ENCODE measurements at regions not wholly inside any gene's neighbourhood (a gene's known extent, or its start where the extent isn't known, plus 50 kb on each side); places are given as distances from the start of the nearest gene placed in this dataset.
A peak's percentile ranks its signal among the peaks of the same experiment; 100 is the strongest.
"Not testable (repeated sequence)": the region's sequence is repeated elsewhere in the genome, so short reads cannot be mapped to it uniquely, and the experiment has no call there.

DNA sequence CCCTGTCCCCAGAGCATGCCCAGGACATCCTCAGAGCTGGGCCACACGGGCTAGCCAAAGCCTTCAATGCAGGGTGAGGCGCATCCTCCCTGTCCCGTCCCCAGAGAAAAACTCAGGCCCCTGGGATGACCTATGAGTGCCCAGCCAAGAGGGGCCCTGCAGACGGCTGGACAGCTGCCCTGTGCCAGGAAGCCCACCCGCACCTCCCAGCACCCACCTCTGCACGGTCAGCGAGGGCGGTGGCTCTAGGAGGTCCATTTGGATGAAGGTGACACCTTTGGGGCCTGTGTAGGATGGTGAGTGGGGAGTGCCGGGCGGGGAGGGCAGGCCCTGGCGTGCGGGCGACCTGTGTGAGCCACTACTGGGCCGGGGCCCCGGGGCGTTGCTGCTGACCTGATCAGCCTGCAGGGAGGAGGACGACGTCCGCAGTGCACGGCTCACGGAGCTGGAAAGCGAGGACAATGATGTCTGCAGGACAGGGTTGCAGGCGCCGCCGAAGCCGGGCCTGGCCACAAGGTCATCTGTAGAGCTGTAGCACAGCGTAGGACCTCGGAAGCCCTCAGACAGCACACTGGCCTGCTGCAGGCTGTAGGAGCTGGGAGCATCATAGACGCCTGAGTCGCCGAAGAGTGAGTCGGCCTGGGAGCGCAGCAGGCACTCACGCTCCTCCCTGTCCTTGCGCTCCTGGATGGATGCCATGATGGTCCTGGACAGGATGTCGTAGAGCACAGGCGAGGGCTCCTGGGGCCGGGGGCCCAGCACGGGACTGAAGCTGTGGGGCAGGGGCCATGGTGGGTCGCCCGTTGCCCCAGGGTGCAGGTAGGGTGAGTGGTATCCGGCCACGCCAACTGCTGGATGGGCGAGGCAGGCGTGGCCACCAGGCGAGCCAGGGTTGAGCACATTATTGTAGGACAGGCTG is 180.5 kb downstream of the IGLL1 start:
- no peaks in the 10 kb centered on the region for H3K9me3 ChIP-seq (replicated peaks)
- DNase-seq (ENCODE audit: low read depth in 1 of 2, low spot score in 2 of 2) = no peak
- no peaks in the 10 kb centered on the region for H3K27me3 ChIP-seq (replicated peaks)
- H3K36me3 ChIP-seq = no peaks in the 10 kb centered on the region
- H3K4me3 ChIP-seq = no peak overlapping the region
- peaks cover 35% of the 10 kb centered on the region for H3K4me1 ChIP-seq (replicated peaks)
- no peak overlapping the region for H3K27ac ChIP-seq

DNA sequence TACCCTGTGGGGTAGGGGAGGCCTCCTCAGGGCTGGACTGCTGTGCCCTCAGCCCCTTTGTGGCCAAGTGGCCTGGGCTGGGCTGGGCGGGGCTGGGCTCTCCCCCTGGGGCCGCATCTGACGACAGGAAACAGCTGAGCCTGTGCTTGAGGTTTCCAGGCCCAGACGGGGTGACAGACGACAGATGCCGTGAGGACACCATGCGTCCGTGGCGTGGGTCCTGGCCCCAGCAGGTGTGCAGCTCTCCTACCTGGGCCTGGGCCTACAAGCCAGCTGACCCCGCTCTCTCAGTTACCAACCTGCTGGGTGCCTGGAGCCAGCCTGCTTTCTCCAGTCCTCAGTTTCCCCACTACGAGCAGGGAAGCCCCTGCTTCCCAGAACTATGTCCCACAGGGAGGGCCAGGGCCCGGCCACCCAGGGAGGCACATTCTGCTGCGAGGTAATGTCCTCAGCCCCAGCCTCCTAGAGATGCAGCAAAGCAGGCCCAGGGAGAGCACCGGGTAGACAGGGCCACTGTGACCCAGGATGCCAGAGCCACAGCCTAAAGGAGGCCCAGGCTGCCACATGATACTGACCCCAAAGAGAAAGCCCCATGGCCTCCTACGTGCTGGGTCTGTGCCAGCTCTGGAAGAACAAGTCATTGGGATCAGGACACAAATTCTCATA is 181.3 kb downstream of the IGLL1 start:
- DNase-seq (ENCODE audit: low read depth in 1 of 2, low spot score in 2 of 2) = peak in 1 of 2 experiments; percentile 24

DNA sequence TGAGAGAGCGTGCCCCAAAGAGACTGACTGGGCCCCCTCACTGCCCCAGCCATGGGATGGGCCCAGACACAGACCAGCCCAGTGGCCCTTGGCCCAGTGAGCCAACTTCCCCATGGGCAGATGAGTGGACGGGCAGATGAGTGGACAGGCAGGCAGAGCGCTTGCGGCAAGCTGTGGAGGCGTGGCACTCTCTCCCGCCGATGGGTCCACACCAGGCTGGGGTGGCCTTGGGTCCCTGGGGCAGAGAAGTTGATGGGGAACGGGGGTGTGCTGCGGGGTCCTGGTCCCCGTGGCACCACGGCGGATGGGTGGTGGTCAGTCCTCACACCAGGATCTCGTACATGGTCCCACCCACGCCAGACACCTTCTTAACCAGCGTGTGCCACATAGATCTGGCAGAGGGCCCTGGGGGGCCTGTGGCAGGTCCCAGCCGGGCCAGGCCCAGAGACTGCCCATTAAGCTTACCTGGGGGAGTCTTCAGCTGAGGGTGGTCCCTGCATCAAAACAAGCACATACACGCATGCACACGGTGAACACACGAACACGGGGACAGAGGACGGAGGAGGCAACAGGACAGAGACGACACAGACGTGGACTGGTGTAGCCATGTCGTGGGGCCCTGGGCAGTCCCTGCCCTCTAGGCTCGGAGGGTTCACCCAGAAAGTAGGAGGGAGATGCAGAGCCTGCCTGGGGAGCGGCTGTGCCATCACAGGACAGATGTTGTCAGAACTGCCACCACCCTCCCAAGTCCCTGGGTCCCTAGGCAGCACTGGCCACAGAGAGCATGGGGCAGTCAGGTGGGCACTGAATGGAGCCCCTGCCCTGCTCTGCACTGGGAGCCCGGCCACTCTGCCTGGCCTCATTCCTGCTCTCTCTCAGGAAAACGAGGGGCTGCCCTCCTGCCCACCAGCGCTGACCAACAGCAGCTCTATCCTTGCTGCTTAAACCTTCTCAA is 182.2 kb downstream of the IGLL1 start:
- H3K9me3 ChIP-seq (replicated peaks) = no peaks in the 10 kb centered on the region
- peaks cover 35% of the 10 kb centered on the region for H3K4me1 ChIP-seq (replicated peaks)
- no peak for DNase-seq (ENCODE audit: low read depth in 1 of 2, low spot score in 2 of 2)
- no peak overlapping the region for H3K27ac ChIP-seq
- no peaks in the 10 kb centered on the region for H3K36me3 ChIP-seq
- no peak overlapping the region for H3K4me3 ChIP-seq
- H3K27me3 ChIP-seq (replicated peaks) = no peaks in the 10 kb centered on the region

More for the DNA sequence above, 181.3 kb downstream of the IGLL1 start:
- Histone ChIP-seq H3K4me1 (replicated peaks) (peaks cover 35% of the 10 kb centered on the region), H3K27me3 (replicated peaks) (no peaks in the 10 kb centered on the region), H3K27ac (no peak overlapping the region), H3K9me3 (replicated peaks) (no peaks in the 10 kb centered on the region), H3K36me3 (no peaks in the 10 kb centered on the region), H3K4me3 (no peak overlapping the region)

DNA sequence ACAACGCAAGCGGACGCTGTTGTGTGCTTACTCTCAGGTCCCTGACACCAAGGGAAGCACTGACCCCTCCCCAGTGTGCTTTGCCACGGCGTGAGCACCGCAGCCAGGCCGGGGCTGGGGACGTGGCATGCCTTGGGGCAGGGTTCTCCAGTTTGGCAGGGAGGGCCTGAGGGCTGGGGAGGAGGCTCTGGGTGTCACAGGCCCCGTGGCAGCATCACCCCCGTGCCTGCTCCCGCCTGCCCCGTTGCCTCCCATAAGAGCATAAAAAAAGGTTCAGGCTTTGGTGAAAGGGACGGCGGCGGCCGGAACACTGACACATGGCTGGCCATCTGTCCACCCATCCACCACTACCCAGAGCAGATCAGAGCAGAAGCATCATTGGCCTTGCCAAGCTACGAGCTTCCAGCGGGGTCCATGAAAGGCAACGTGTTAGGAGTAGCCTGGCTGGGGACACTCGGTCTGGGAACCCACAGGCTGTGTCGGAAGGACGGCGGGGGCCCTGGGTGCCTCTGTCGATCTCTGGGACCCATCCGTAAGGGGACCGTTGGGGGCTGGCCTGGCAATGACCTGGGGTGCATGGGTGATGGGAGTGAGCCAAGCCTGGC is 183.0 kb downstream of the IGLL1 start:
- Histone ChIP-seq H3K4me3 (no peak overlapping the region), H3K9me3 (replicated peaks) (no peaks in the 10 kb centered on the region), H3K27ac (no peak overlapping the region), H3K36me3 (no peaks in the 10 kb centered on the region), H3K4me1 (replicated peaks) (peaks cover 33% of the 10 kb centered on the region), H3K27me3 (replicated peaks) (no peaks in the 10 kb centered on the region)
- no peak for DNase-seq (ENCODE audit: low read depth in 1 of 2, low spot score in 2 of 2)

DNA sequence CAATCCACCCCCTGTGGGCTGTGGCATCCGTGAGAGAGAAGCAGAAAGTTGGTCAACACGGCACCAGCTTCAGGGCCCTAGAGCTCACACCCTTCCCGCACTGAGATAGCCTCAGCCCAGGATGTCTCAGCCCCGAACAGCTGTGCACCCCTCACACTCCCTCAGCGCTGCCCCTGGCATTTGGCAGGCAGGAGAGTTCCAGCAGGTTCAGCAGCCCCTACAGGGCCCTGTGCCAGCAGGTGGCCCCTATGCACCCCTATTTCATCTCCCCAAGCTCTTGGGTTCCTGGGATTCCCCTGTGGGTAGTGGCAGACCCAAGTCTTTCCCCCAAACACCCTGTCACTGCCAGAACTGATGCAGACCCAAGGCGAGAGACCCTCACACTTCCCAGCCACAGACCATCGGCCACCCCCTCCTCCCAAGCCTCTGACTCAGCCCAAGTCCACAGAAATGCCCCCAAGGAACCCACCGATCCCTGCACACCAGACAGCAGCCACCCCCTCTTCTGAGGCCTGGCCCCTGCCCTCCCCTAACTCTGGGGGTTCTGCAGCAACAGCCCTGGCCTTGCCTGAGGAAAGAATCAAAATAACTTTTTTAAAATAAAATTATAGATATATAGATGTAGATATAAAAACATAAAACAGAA is 183.6 kb downstream of the IGLL1 start:
- Histone ChIP-seq H3K4me1 (replicated peaks) (peaks cover 27% of the 10 kb centered on the region), H3K9me3 (replicated peaks) (no peaks in the 10 kb centered on the region), H3K36me3 (no peaks in the 10 kb centered on the region), H3K27me3 (replicated peaks) (no peaks in the 10 kb centered on the region), H3K4me3 (no peak overlapping the region), H3K27ac (no peak overlapping the region)
- no peak for DNase-seq (ENCODE audit: low read depth in 1 of 2, low spot score in 2 of 2)

DNA sequence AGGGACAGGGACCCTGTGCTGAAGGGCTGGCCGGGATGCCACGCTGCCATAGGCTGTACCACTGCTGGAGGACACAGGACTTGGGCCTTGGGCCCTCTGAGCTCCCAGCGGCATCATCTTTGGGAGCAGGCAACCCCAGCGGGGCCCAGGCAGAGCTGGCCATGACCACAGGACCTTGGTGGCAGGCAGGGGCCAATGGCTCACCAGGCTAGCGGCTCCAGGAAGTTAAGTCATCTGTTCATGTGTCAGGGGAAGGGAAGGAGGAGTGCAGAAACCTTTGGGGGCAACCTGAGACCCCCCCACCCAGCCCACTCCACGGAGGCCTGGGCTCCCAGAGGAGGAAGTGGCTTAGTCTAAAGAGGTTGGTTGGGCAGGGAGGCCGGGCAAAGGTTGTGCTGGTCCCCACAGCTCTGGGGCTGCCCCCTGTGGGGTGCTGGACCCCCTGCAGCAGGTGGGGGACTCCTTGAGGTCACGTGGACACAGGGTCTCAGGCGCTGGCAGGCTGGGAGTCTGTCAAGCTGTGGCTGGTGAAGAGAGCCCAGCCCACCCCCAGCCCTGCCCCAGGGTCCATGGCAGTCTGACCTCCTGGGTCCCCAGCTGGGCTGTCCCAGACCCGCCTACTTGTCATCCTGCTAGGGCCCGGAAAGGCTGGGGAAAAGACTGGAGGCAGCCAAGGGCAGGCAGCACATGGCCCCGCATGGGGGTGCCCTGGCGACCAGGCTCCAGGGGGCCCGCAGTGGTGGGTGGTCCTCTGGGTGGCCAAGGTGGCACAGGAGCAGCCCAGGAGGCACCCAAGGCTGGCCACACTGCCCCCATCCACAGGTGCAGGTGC is 184.3 kb downstream of the IGLL1 start:
- DNase-seq (ENCODE audit: low read depth in 1 of 2, low spot score in 2 of 2) = no peak
- peaks cover 20% of the 10 kb centered on the region for H3K4me1 ChIP-seq (replicated peaks)
- H3K27ac ChIP-seq = no peak overlapping the region
- H3K36me3 ChIP-seq = no peaks in the 10 kb centered on the region
- no peaks in the 10 kb centered on the region for H3K27me3 ChIP-seq (replicated peaks)
- H3K4me3 ChIP-seq = no peak overlapping the region
- H3K9me3 ChIP-seq (replicated peaks) = no peaks in the 10 kb centered on the region

DNA sequence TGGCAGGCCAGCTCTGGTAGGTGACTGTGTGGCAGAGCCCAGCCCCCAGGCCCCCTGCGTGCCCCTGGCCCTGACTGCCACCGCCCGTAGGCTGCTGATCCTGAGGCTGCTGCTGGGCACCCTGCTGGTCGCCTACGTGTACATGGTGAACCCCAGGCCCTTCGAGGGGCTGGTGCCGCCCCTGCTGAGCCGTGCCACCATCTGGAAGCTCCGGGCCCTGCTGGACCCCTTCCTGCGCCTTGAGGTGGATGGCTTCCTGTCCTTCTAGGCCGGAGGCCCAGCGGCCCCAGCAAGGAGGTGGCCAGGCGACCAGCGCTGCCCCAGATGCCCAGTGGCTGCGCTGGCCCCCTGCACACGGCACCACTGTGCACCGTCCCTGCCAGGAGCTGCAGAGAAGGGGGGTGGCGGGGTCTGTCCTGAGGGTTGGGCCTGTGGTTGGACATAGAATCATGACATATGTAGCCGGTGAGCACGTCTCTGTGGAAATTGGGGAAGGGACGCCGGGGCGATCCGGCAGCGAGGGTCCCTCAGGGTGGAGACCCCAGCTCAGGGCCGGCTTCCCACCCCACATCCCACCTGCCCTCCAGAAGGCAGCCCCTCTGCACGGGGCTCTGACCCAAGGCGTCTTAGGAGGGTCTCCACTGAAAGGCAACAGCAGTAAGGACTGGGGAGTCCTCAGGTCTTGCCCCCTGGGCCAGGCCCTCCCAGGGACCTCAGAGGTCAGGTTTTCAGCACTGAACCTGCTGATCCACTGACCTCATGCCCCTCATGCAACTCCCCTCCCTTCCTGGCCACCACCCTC is 185.4 kb downstream of the IGLL1 start:
- H3K9me3 ChIP-seq (replicated peaks) = no peaks in the 10 kb centered on the region
- no peak overlapping the region for H3K4me3 ChIP-seq
- no peak overlapping the region for H3K27ac ChIP-seq
- no peaks in the 10 kb centered on the region for H3K27me3 ChIP-seq (replicated peaks)
- peaks cover 10% of the 10 kb centered on the region for H3K4me1 ChIP-seq (replicated peaks)
- DNase-seq (ENCODE audit: low read depth in 1 of 2, low spot score in 2 of 2) = no peak
- H3K36me3 ChIP-seq = no peaks in the 10 kb centered on the region

DNA sequence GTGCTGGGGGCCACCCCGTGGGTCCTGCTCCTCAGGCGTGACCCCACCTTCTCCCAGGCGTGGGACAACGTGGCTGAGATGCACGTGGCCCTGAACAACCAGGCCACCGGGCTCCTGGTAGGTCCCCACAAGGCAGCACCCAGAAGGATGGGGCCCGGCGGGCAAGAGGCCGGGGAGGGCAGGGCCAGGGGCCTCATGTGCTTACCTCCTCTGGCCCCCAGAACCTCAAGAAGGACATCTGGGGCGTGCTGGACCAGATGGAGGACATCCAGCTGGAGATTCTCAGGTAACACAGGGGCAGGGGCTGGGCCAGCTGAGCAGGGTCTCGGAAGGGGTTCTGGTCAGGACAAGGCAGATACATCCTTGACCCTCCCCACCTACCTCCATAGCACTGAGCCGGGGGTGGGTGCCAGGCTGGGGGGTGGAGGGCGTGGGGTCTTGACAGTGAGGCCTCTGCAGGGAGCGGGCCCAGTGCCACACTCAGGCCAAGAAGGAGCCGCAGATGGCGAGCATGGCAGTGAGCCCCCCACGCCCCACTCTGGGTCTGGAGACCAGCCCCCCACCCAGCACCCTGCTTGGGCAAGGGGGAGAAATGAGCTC is 186.3 kb downstream of the IGLL1 start:
- no peaks in the 10 kb centered on the region for H3K9me3 ChIP-seq (replicated peaks)
- no peaks in the 10 kb centered on the region for H3K27me3 ChIP-seq (replicated peaks)
- peaks cover 4% of the 10 kb centered on the region for H3K4me1 ChIP-seq (replicated peaks)
- no peaks in the 10 kb centered on the region for H3K36me3 ChIP-seq
- no peak overlapping the region for H3K4me3 ChIP-seq
- peak in 1 of 2 experiments; percentile 32 for DNase-seq (ENCODE audit: low read depth in 1 of 2, low spot score in 2 of 2)
- no peak overlapping the region for H3K27ac ChIP-seq

DNA sequence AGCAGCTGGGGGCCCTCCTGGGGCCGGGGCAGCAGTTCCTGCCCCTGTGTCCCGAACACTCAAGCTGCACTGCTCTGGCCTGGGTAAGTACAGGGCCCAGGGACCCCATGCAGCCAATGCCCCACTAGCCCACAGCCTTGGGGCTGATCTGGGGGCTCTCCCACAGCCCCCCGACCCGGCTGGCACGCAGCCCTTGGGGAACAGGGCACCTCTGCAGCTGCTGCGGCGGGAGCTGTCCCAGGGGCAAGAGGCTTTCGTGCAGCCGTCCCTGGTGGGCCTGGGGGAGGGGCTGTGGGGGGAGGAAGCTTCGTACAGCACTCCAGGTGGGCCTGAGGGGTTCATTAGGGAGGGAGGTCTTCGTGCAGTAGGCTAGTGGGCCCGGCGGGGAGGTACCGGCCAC is 186.9 kb downstream of the IGLL1 start:
- not testable (repeated sequence) for H3K9me3 ChIP-seq (replicated peaks); H3K4me1 ChIP-seq (replicated peaks)

DNA sequence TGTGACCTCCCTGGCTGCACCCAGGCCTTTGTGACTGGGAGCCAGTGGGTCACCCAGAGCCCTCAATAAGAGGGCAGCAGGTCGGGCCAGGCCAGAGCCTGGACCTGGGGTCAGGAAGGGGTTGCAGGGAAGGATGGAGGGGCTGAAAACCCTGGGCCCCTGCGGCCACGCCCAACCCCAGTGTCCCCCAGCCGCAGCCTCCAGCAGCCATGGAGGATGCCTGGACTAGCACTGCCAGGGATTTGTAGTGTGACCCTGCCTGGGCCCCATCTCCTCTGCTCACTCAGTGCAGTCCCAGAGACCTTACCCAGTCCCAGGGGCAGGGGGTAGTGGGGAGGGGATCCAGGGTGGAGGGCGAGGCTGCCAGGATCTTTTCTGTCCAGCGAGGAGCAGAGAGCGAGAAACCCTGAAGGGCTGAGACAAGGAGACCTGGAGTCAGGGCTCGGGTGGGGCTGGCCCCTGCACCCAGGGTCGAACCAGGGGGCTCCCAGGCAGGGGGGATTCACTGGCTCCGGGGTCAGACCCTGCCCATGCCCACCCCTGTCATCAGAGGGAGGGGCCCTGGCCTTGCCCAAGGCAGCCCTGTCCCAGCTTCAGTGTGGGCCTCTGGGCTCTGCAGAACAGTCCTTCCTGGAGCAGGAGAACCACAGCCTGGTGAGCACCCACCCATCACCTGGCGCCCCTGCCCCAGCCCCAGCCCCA is 187.5 kb downstream of the IGLL1 start:
- Histone ChIP-seq H3K27me3 (replicated peaks) (no peaks in the 10 kb centered on the region), H3K4me1 (replicated peaks) (no peaks in the 10 kb centered on the region), H3K4me3 (no peak overlapping the region), H3K27ac (no peak overlapping the region), H3K36me3 (no peaks in the 10 kb centered on the region), H3K9me3 (replicated peaks) (no peaks in the 10 kb centered on the region)
- DNase-seq (ENCODE audit: low read depth in 1 of 2, low spot score in 2 of 2) = peak in 1 of 2 experiments; percentile 39

More for the DNA sequence above, 186.9 kb downstream of the IGLL1 start:
- H3K4me3 ChIP-seq; H3K27me3 ChIP-seq (replicated peaks); H3K36me3 ChIP-seq; H3K27ac ChIP-seq: not testable (repeated sequence)
- peak in 1 of 2 experiments; percentile 30 for DNase-seq (ENCODE audit: low read depth in 1 of 2, low spot score in 2 of 2)

DNA sequence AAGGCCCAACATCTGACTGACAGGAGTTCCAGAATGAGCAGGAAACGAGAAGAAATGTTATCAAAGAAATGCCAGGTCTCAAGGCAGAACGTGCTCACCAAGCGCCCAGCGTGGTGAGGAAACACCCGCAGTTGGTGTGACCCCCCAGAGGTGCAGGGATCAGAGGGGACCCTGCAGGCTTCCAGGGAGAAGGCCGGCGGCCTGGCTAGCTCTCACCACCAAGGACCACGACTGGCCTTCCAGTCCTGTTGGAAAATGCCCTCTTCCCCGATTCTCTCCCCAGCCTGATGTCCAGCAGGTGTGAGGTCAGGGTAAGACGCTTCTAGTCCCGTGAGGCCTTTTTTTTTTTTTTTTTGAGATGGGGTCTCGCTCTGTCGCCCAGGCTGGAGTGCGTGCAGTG is 189.1 kb downstream of the IGLL1 start:
- Histone ChIP-seq H3K27me3 (replicated peaks) (no peaks in the 10 kb centered on the region), H3K27ac (no peak overlapping the region), H3K36me3 (no peaks in the 10 kb centered on the region), H3K4me1 (replicated peaks) (no peaks in the 10 kb centered on the region), H3K4me3 (no peak overlapping the region), H3K9me3 (replicated peaks) (no peaks in the 10 kb centered on the region)
- no peak for DNase-seq (ENCODE audit: low read depth in 1 of 2, low spot score in 2 of 2)
